Panc1 (cell line): ENCODE measurements at regions not wholly inside any gene's neighbourhood (a gene's known extent, or its start where the extent isn't known, plus 50 kb on each side); places are given as distances from the start of the nearest gene placed in this dataset.
"Not testable (repeated sequence)": the region's sequence is repeated elsewhere in the genome, so short reads cannot be mapped to it uniquely, and the experiment has no call there.

Source experiments
- ATAC-seq: fragments of 200-7000 bp; cut with Tn5 transposase; 2 replicates; pipeline ENCODE4 v1.9.1; 2020; ENCODE audit warnings: mild to moderate bottlenecking, moderate library complexity
- BruUV-seq: library from RNA; stranded (reverse); fragments of 400-500 nt; replicated peaks from 2 replicates; lab custom pipeline; 2021; lab: Mats Ljungman, UMichigan
- CTCF ChIA-PET: fragments of 300-600 bp; sonication (Branson Sonifier 250); formaldehyde crosslinking; loops from one replicate; lab custom pipeline; 2022; ENCODE audit warnings: antibody characterized with exemption; lab: Charles Lee
- POLR2A ChIA-PET: fragments of 300-600 bp; sonication (Branson Sonifier 250); formaldehyde crosslinking; loops from one replicate; lab custom pipeline; 2022; ENCODE audit warnings: antibody characterized with exemption; lab: Charles Lee
- DNase-seq: peaks from one replicate; pipeline ENCODE4 v3.0.0-alpha.2; 2010; ENCODE audit warnings: low read depth, low spot score
- H3K27ac ChIP-seq: 2 replicates; pipeline ENCODE4 v1.5.1; 2011; ENCODE audit warnings: mild to moderate bottlenecking, low read length, inconsistent platforms
- H3K27me3 ChIP-seq: fragments of 200-500 bp; sonication (Bioruptor generic); 2 replicates; pipeline ENCODE4 v1.6.0; 2014; ENCODE audit warnings: low read length, inconsistent platforms; ENCODE audit not compliant: control insufficient read depth, insufficient read depth
- H3K36me3 ChIP-seq: fragments of 200-500 bp; sonication (Bioruptor generic); 2 replicates; pipeline ENCODE4 v1.5.1; 2014; ENCODE audit warnings: inconsistent platforms, mild to moderate bottlenecking, low read length, moderate library complexity; ENCODE audit not compliant: control insufficient read depth, insufficient read depth
- H3K4me1 ChIP-seq: 2 replicates; pipeline ENCODE4 v1.5.1; 2011; ENCODE audit warnings: inconsistent platforms, mild to moderate bottlenecking, low read length, moderate library complexity; ENCODE audit not compliant: control insufficient read depth, insufficient read depth
- H3K4me3 ChIP-seq, 2 experiments: 2 replicates each; pipeline ENCODE4 v1.5.1; 2011 to 2012; ENCODE audit warnings: low read depth in 2 of 2, low read length in 2 of 2, mild to moderate bottlenecking in 2 of 2, inconsistent platforms in 1 of 2, moderate library complexity in 1 of 2
- H3K9me3 ChIP-seq: fragments of 200-500 bp; sonication (Bioruptor generic); 2 replicates; pipeline ENCODE4 v1.5.1; 2014; ENCODE audit warnings: low read depth, mild to moderate bottlenecking, inconsistent platforms, low read length, moderate library complexity; ENCODE audit not compliant: control insufficient read depth, insufficient read depth
- POLR2AphosphoS5 ChIP-seq: IDR thresholded peaks from 2 replicates; pipeline ENCODE4 v1.6.1; 2012; ENCODE audit warnings: mild to moderate bottlenecking, low read depth, low read length, moderate library complexity
- SIN3A ChIP-seq: IDR thresholded peaks from 2 replicates; pipeline ENCODE4 v1.6.1; 2012; ENCODE audit warnings: low read depth, mild to moderate bottlenecking, low read length, moderate library complexity, borderline replicate concordance; ENCODE audit not compliant: insufficient read depth
- TCF7L2 ChIP-seq: IDR thresholded peaks from 2 replicates; pipeline ENCODE4 v1.6.1; 2011; ENCODE audit warnings: mild to moderate bottlenecking, low read depth, low read length, inconsistent platforms
- in situ Hi-C: cut with HindIII; loops from 2 replicates; pipeline ENCODE4 v1.10.0; 2016; ENCODE audit warnings: low sequenced_read_pairs, low pct_unique_long_range_greater_than_20kb
- intact Hi-C: fragments of 100-400 bp; cut with micrococcal nuclease; formaldehyde crosslinking; loops from one replicate; pipeline ENCODE4 v1.10.0; 2022; ENCODE audit not compliant: unreplicated experiment
- TF ChIP-seq, protein P1 (sequence below): fragments of 450-650 bp; IDR thresholded peaks from 2 replicates; pipeline ENCODE4 v1.5.1; 2017; ENCODE audit warnings: mild to moderate bottlenecking
- TF ChIP-seq, protein P2 (sequence below), 2 experiments: IDR thresholded peaks; 2 replicates each; pipeline ENCODE4 v1.6.1; 2011 to 2012; ENCODE audit warnings: low read depth in 2 of 2, control low read depth in 1 of 2, low read length in 1 of 2, mild to moderate bottlenecking in 1 of 2, moderate library complexity in 1 of 2; ENCODE audit not compliant: insufficient read depth in 1 of 2

DNA sequence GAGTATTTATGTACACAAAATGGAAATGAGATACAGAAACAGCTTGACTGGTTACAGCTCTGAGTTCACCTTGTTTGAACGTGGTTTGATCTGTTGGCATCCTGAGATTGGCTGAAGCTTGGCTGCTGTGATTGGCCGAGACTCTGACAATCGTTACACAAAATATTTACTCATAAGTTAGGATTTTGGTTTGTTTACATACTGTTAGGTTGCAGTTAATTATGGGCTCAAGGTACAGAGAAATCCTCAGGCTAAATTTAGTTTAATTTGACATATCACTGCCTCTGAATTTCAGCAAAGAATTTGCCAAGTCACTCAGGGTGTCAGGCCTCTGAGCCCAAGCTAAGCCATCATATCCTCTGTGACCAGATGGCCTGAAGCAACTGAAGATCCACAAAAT, 227.3 kb downstream of the COPRS start:
- CTCF ChIA-PET, result no interaction called here
- no peaks in the 10 kb centered on the region for H3K27me3 ChIP-seq
- no peaks in the 10 kb centered on the region for H3K36me3 ChIP-seq
- intact Hi-C loops (no loop called here), in situ Hi-C loops (no loop called here)
- POLR2A ChIA-PET, result no interaction called here
- no peak overlapping the region for H3K4me3 ChIP-seq
- DNase-seq, result no peak
- H3K9me3 ChIP-seq, result no peaks in the 10 kb centered on the region
- no peak for ATAC-seq
- no peak for TF ChIP-seq SIN3A
- no peak for TF ChIP-seq TCF7L2
- TF ChIP-seq, protein P1, sequence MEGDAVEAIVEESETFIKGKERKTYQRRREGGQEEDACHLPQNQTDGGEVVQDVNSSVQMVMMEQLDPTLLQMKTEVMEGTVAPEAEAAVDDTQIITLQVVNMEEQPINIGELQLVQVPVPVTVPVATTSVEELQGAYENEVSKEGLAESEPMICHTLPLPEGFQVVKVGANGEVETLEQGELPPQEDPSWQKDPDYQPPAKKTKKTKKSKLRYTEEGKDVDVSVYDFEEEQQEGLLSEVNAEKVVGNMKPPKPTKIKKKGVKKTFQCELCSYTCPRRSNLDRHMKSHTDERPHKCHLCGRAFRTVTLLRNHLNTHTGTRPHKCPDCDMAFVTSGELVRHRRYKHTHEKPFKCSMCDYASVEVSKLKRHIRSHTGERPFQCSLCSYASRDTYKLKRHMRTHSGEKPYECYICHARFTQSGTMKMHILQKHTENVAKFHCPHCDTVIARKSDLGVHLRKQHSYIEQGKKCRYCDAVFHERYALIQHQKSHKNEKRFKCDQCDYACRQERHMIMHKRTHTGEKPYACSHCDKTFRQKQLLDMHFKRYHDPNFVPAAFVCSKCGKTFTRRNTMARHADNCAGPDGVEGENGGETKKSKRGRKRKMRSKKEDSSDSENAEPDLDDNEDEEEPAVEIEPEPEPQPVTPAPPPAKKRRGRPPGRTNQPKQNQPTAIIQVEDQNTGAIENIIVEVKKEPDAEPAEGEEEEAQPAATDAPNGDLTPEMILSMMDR, result no peak
- TF ChIP-seq POLR2AphosphoS5, result no peak
- TF ChIP-seq, protein P2, sequence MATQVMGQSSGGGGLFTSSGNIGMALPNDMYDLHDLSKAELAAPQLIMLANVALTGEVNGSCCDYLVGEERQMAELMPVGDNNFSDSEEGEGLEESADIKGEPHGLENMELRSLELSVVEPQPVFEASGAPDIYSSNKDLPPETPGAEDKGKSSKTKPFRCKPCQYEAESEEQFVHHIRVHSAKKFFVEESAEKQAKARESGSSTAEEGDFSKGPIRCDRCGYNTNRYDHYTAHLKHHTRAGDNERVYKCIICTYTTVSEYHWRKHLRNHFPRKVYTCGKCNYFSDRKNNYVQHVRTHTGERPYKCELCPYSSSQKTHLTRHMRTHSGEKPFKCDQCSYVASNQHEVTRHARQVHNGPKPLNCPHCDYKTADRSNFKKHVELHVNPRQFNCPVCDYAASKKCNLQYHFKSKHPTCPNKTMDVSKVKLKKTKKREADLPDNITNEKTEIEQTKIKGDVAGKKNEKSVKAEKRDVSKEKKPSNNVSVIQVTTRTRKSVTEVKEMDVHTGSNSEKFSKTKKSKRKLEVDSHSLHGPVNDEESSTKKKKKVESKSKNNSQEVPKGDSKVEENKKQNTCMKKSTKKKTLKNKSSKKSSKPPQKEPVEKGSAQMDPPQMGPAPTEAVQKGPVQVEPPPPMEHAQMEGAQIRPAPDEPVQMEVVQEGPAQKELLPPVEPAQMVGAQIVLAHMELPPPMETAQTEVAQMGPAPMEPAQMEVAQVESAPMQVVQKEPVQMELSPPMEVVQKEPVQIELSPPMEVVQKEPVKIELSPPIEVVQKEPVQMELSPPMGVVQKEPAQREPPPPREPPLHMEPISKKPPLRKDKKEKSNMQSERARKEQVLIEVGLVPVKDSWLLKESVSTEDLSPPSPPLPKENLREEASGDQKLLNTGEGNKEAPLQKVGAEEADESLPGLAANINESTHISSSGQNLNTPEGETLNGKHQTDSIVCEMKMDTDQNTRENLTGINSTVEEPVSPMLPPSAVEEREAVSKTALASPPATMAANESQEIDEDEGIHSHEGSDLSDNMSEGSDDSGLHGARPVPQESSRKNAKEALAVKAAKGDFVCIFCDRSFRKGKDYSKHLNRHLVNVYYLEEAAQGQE (IDR thresholded peaks at IDR 0.05; ENCODE audit: insufficient read depth in 1 of 2, low read depth in 2 of 2, low read length in 1 of 2), result no peak
- no TSS peak for BruUV-seq
- no peaks in the 10 kb centered on the region; the same call in 1 of the 2 replicates for H3K4me1 ChIP-seq
- no peak overlapping the region for H3K27ac ChIP-seq

GRCh38 chr17:31630866-31631265, 228.2 kb downstream of the COPRS start:
- H3K9me3 ChIP-seq, H3K27ac ChIP-seq, ATAC-seq, CTCF ChIA-PET, H3K27me3 ChIP-seq, POLR2A ChIA-PET, H3K4me1 ChIP-seq, H3K36me3 ChIP-seq, intact Hi-C loops, H3K4me3 ChIP-seq, in situ Hi-C loops, BruUV-seq, DNase-seq: not testable (repeated sequence)

- TF ChIP-seq SIN3A (no peak), POLR2AphosphoS5 (no peak), TCF7L2 (no peak)
- TF ChIP-seq, protein P1, result no peak
- TF ChIP-seq, protein P2 (IDR thresholded peaks at IDR 0.05; ENCODE audit: insufficient read depth in 1 of 2, low read depth in 2 of 2, low read length in 1 of 2), result no peak
- no peaks in the 10 kb centered on the region; the same call in 1 of the 2 replicates for H3K4me1 ChIP-seq
- ATAC-seq (no peak), DNase-seq (no peak)
- no peaks in the 10 kb centered on the region for H3K27me3 ChIP-seq
- no TSS peak for BruUV-seq
- POLR2A ChIA-PET, result no interaction called here
- intact Hi-C loops (no loop called here), in situ Hi-C loops (no loop called here)
- no peaks in the 10 kb centered on the region for H3K36me3 ChIP-seq
- no peak overlapping the region for H3K4me3 ChIP-seq
- H3K9me3 ChIP-seq, result no peaks in the 10 kb centered on the region; the same call in 1 of the 2 replicates
- H3K27ac ChIP-seq, result no peak overlapping the region
- CTCF ChIA-PET, result no interaction called here
Measured at GRCh38 chr17:31629696-31630470, 229.2 kb downstream of the COPRS start.
